AG04450 (cell line): ENCODE measurements at regions not wholly inside any gene's neighbourhood (a gene's known extent, or its start where the extent isn't known, plus 50 kb on each side); places are given as distances from the start of the nearest gene placed in this dataset.

Source experiments
- CTCF ChIA-PET: fragments of 300-600, 350-600 bp; formaldehyde crosslinking; extraction: SDS; loops from one replicate; lab custom pipeline; 2022; ENCODE audit warnings: antibody characterized with exemption, inconsistent platforms; lab: Charles Lee
- POLR2A ChIA-PET: fragments of 350-600 bp; formaldehyde crosslinking; extraction: SDS; loops from one replicate; lab custom pipeline; 2021; ENCODE audit warnings: antibody characterized with exemption, inconsistent platforms; lab: Yijun Ruan, JAX
- DNase-seq: peaks from one replicate; pipeline ENCODE4 v3.0.0-alpha.2; 2011; ENCODE audit warnings: low read depth, low spot score
- H3K27ac ChIP-seq: one replicate; pipeline ENCODE4 v1.5.1; 2012; ENCODE audit warnings: low read depth, low read length, control low read depth
- H3K27me3 ChIP-seq: one replicate; pipeline ENCODE4 v1.6.0; 2012; ENCODE audit warnings: low read length; ENCODE audit not compliant: control insufficient read depth, insufficient read depth
- H3K4me3 ChIP-seq: 2 replicates; pipeline ENCODE4 v1.5.1; 2011; ENCODE audit warnings: mild to moderate bottlenecking, low read depth, low read length, control low read depth
- H3K9me3 ChIP-seq: 2 replicates; pipeline ENCODE4 v1.5.1; 2012; ENCODE audit warnings: low read length; ENCODE audit not compliant: control insufficient read depth, insufficient read depth
- CTCF ChIP-seq: IDR thresholded peaks from 2 replicates; pipeline ENCODE4 v1.5.1; 2011; ENCODE audit warnings: low read depth, low read length, control low read depth, inconsistent platforms

GRCh38 chr10:131006458-131007256 lies 304.9 kb downstream of the TCERG1L start:
- ChIA-PET CTCF (no interaction called here), POLR2A (no interaction called here)
- TF ChIP-seq CTCF, result no peak
- H3K9me3 ChIP-seq, result peaks cover 52% of the 10 kb centered on the region
- no peak for DNase-seq
- no peak overlapping the region for H3K4me3 ChIP-seq
- no peaks in the 10 kb centered on the region for H3K27me3 ChIP-seq
- H3K27ac ChIP-seq, result no peak overlapping the region

GRCh38 chr10:131009791-131010190 lies 301.7 kb downstream of the TCERG1L start:
- ChIA-PET CTCF (no interaction called here), POLR2A (no interaction called here)
- no peak for DNase-seq
- no peaks in the 10 kb centered on the region for H3K27me3 ChIP-seq
- H3K27ac ChIP-seq, result no peak overlapping the region
- H3K9me3 ChIP-seq, result peaks cover 62% of the 10 kb centered on the region
- H3K4me3 ChIP-seq, result no peak overlapping the region
- TF ChIP-seq CTCF, result no peak

GRCh38 chr10:131010965-131011575 lies 300.5 kb downstream of the TCERG1L start:
- ChIA-PET CTCF (no interaction called here), POLR2A (no interaction called here)
- DNase-seq, result no peak

GRCh38 chr10:131011936-131012640 lies 299.4 kb downstream of the TCERG1L start:
- no peak for TF ChIP-seq CTCF
- ChIA-PET CTCF (no interaction called here), POLR2A (no interaction called here)
- H3K27ac ChIP-seq, result no peak overlapping the region
- peaks cover 54% of the 10 kb centered on the region for H3K9me3 ChIP-seq
- H3K4me3 ChIP-seq, result no peak overlapping the region
- H3K27me3 ChIP-seq, result no peaks in the 10 kb centered on the region
- no peak for DNase-seq

More at GRCh38 chr10:131010965-131011575, 300.5 kb downstream of the TCERG1L start:
- no peak for TF ChIP-seq CTCF
- H3K4me3 ChIP-seq, result no peak overlapping the region
- no peaks in the 10 kb centered on the region for H3K27me3 ChIP-seq
- peaks cover 63% of the 10 kb centered on the region for H3K9me3 ChIP-seq
- no peak overlapping the region for H3K27ac ChIP-seq

GRCh38 chr10:131012641-131012985 lies 298.9 kb downstream of the TCERG1L start:
- DNase-seq, result no peak
- Histone ChIP-seq H3K27me3 (no peaks in the 10 kb centered on the region), H3K9me3 (peaks cover 55% of the 10 kb centered on the region), H3K27ac (no peak overlapping the region), H3K4me3 (no peak overlapping the region)
- ChIA-PET CTCF (no interaction called here), POLR2A (no interaction called here)
- TF ChIP-seq CTCF, result no peak
